Liver (tissue), 8 donors: ENCODE measurements at regions not wholly inside any gene's neighbourhood (a gene's known extent, or its start where the extent isn't known, plus 50 kb on each side); places are given as distances from the start of the nearest gene placed in this dataset.

ENCODE experiments used
- DNase-seq: peaks from one replicate; pipeline ENCODE4 v3.0.0-alpha.2; 2017; ENCODE audit warnings: low spot score
- H3K27ac ChIP-seq, 2 donors: one replicate each; pipeline ENCODE4 v1.7.0; 2013; ENCODE audit warnings: inconsistent platforms in 2 of 2, low read length in 2 of 2, control low read depth in 1 of 2, low read depth in 1 of 2, mild to moderate bottlenecking in 1 of 2
- H3K27me3 ChIP-seq, 4 donors: one replicate each; pipeline versions ENCODE4 v1.6.1 to v1.7.0; 2013; ENCODE audit warnings: low read length in 3 of 4, inconsistent platforms in 1 of 4, mild to moderate bottlenecking in 1 of 4, moderate library complexity in 1 of 4; ENCODE audit not compliant: control insufficient read depth in 4 of 4, insufficient read depth in 4 of 4
- H3K36me3 ChIP-seq, 4 donors: one replicate each; pipeline versions ENCODE4 v1.6.1 to v1.7.0; 2013; ENCODE audit warnings: low read length in 3 of 4, mild to moderate bottlenecking in 3 of 4, low read depth in 1 of 4, moderate library complexity in 1 of 4; ENCODE audit not compliant: control insufficient read depth in 4 of 4, insufficient read depth in 3 of 4
- H3K4me1 ChIP-seq, 4 donors: one replicate each; pipeline versions ENCODE4 v1.6.1 to v1.7.0; 2013; ENCODE audit warnings: low read length in 3 of 4, mild to moderate bottlenecking in 3 of 4, moderate library complexity in 1 of 4; ENCODE audit not compliant: control insufficient read depth in 4 of 4, insufficient read depth in 4 of 4
- H3K4me3 ChIP-seq, 3 donors: one replicate each; pipeline versions ENCODE4 v1.6.1 to v1.7.0; 2013; ENCODE audit warnings: low read length in 3 of 3, control low read depth in 1 of 3, low read depth in 1 of 3, mild to moderate bottlenecking in 1 of 3
- H3K9ac ChIP-seq, 2 donors: one replicate each; pipeline ENCODE4 v1.7.0; 2013; ENCODE audit warnings: low read length in 2 of 2, mild to moderate bottlenecking in 2 of 2, moderate library complexity in 2 of 2, control low read depth in 1 of 2, low read depth in 1 of 2
- H3K9me3 ChIP-seq, 4 donors: one replicate each; pipeline versions ENCODE4 v1.6.1 to v1.7.0; 2013; ENCODE audit warnings: low read length in 3 of 4; ENCODE audit not compliant: control insufficient read depth in 4 of 4
- ATF3 ChIP-seq: IDR thresholded peaks from 2 replicates; pipeline ENCODE4 v1.6.1; 2016; ENCODE audit warnings: antibody characterized with exemption
- CTCF ChIP-seq: fragments of 150-350 bp; IDR thresholded peaks from 2 replicates; pipeline ENCODE4 v1.5.1; 2017; ENCODE audit warnings: improper control_type of control experiment, low read depth, low read length; ENCODE audit not compliant: missing input control
- EGR1 ChIP-seq, 2 donors: IDR thresholded peaks; 2 replicates each; pipeline ENCODE4 v1.6.1; 2016 to 2018; ENCODE audit warnings: antibody characterized with exemption in 2 of 2, low read depth in 2 of 2
- FOXA1 ChIP-seq: IDR thresholded peaks from 2 replicates; pipeline ENCODE4 v1.6.1; 2016; ENCODE audit warnings: antibody characterized with exemption
- FOXA2 ChIP-seq: IDR thresholded peaks from 2 replicates; pipeline ENCODE4 v1.6.1; 2016; ENCODE audit warnings: antibody characterized with exemption
- GABPA ChIP-seq, 2 donors: IDR thresholded peaks in 1 of 2; conservative IDR thresholded peaks in 1 of 2; 2 replicates each; pipeline ENCODE4 v1.6.1; 2016; ENCODE audit warnings: antibody characterized with exemption in 2 of 2, mild to moderate bottlenecking in 1 of 2, moderate library complexity in 1 of 2
- HNF4A ChIP-seq, 2 donors: conservative IDR thresholded peaks; 2 replicates each; pipeline ENCODE4 v1.6.1; 2016; ENCODE audit warnings: antibody characterized with exemption in 2 of 2, mild to moderate bottlenecking in 2 of 2
- HNF4G ChIP-seq: IDR thresholded peaks from 2 replicates; pipeline ENCODE4 v1.6.1; 2016; ENCODE audit warnings: antibody characterized with exemption
- JUND ChIP-seq, 2 donors: IDR thresholded peaks; 2 replicates each; pipeline ENCODE4 v1.6.1; 2016; ENCODE audit warnings: antibody characterized with exemption in 2 of 2
- NR2F2 ChIP-seq: IDR thresholded peaks from 2 replicates; pipeline ENCODE4 v1.6.1; 2016; ENCODE audit warnings: antibody characterized with exemption
- RAD21 ChIP-seq, 2 donors: IDR thresholded peaks; 2 replicates each; pipeline ENCODE4 v1.6.1; 2016; ENCODE audit warnings: antibody characterized with exemption in 2 of 2, mild to moderate bottlenecking in 2 of 2
- REST ChIP-seq: IDR thresholded peaks from 2 replicates; pipeline ENCODE4 v1.6.1; 2016; ENCODE audit warnings: antibody characterized with exemption, mild to moderate bottlenecking
- RXRA ChIP-seq, 2 donors: IDR thresholded peaks; 2 replicates each; pipeline ENCODE4 v1.6.1; 2017 to 2018; ENCODE audit warnings: antibody characterized with exemption in 2 of 2, mild to moderate bottlenecking in 1 of 2
- SP1 ChIP-seq: IDR thresholded peaks from 2 replicates; pipeline ENCODE4 v1.6.1; 2018; ENCODE audit warnings: antibody characterized with exemption, mild to moderate bottlenecking
- TAF1 ChIP-seq: conservative IDR thresholded peaks from 2 replicates; pipeline ENCODE4 v1.6.1; 2016; ENCODE audit warnings: antibody characterized with exemption, mild to moderate bottlenecking
- ZBTB33 ChIP-seq: IDR thresholded peaks from 2 replicates; pipeline ENCODE4 v1.6.1; 2016; ENCODE audit warnings: antibody characterized with exemption
- WGBS: extraction: QIAGEN DNeasy Blood & Tissue Kit; methylation state at CpG from one replicate; pipeline ENCODE4 v1.1.7; 2013; 5-methylcytosine and 5-hydroxymethylcytosine counted together
- TF ChIP-seq, protein P1 (sequence below): IDR thresholded peaks from 2 replicates; pipeline ENCODE4 v1.6.1; 2016; ENCODE audit warnings: antibody characterized with exemption
- donor health status: healthy.
- donor health status: healthy.
- donor health status: healthy.
- donor health status: healthy.
- donor health status: healthy.

GRCh38 chr17:36818134-36818825 lies 119.0 kb upstream of the LHX1 start:
- Histone ChIP-seq H3K27me3 (peaks cover 0 to 5% (median 1%) of the 10 kb centered on the region in 4 donors), H3K36me3 (no peaks in the 10 kb centered on the region), H3K27ac (no peak overlapping the region), H3K4me3 (no peak overlapping the region), H3K9ac (no peak overlapping the region), H3K4me1 (no peaks in the 10 kb centered on the region), H3K9me3 (no peaks in the 10 kb centered on the region)
- DNase-seq = no peak
- 63% methylated on average over 9 of the region's 9 CpGs for WGBS
- TF ChIP-seq FOXA2 (no peak), GABPA (IDR thresholded peaks at IDR 0.05 in 1 of 2, conservative IDR thresholded peaks at IDR 0.05 in 1 of 2) (no peak), HNF4G (no peak), REST (no peak), NR2F2 (no peak), RXRA (IDR thresholded peaks at IDR 0.05) (no peak)
- TF ChIP-seq, protein P1, sequence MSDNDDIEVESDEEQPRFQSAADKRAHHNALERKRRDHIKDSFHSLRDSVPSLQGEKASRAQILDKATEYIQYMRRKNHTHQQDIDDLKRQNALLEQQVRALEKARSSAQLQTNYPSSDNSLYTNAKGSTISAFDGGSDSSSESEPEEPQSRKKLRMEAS = no peak

DNA sequence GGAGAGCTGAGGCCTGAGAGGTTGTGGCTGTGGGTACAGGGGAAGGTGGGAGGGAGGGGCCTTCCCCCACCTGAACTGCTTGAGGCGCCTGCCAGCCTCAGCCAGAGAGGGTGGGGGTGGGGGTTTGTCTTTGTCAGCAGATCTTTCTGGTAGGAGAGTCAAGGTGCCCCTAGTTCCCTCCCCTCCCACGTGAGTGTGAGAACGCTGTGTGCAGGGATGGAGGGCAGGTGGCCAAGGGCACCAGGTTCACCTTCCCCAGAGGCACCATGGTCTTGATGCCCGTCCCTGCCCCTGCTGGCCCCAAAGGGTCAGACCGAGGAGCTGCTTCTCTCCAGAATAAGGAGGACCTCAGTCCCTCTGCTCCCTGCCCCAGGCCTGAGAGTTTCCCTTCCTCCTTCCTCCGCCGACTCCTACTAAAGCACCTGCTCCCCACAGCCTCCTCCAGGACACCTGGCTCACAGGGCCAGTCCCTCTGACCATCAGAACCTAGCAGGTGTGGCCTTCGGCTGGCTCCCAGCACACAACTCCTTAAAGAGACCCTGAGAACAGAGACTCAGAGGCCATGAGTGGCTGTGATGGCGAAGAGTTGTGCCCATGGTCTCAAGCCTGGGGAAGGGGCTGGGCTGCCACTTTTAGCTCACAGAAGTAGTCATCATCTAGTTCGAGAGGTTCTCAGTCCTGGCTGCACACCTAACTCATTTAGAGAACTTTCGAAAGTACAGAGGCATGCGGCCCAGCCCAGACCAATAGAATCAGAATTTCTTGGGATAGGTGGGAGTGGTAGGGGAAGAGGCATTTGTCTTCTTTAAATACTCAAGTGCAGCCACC lies 113.2 kb upstream of the LHX1 start:
- no peak for TF ChIP-seq FOXA1
- TF ChIP-seq, protein P1 = no peak
- TF ChIP-seq HNF4A (conservative IDR thresholded peaks at IDR 0.05) = no peak
- no peak for TF ChIP-seq JUND (IDR thresholded peaks at IDR 0.05)
- no peak for TF ChIP-seq RXRA (IDR thresholded peaks at IDR 0.05)
- no peak for TF ChIP-seq TAF1
- no peak for TF ChIP-seq SP1
- no peak for TF ChIP-seq ZBTB33
- TF ChIP-seq GABPA (IDR thresholded peaks at IDR 0.05 in 1 of 2, conservative IDR thresholded peaks at IDR 0.05 in 1 of 2) = no peak
- TF ChIP-seq ATF3 = no peak
- no peak for TF ChIP-seq CTCF
- no peak for TF ChIP-seq EGR1 (IDR thresholded peaks at IDR 0.05; ENCODE audit: low read depth in 2 of 2)
- TF ChIP-seq REST = no peak
- no peak for TF ChIP-seq RAD21 (IDR thresholded peaks at IDR 0.05)
- no peaks in the 10 kb centered on the region for H3K4me1 ChIP-seq
- H3K9ac ChIP-seq = no peak overlapping the region
- H3K36me3 ChIP-seq = no peaks in the 10 kb centered on the region
- H3K27me3 ChIP-seq = peaks cover 0 to 7% (median 3%) of the 10 kb centered on the region in 4 donors
- no peak for DNase-seq
- no peak overlapping the region for H3K27ac ChIP-seq
- 80% methylated on average over 12 of the region's 12 CpGs for WGBS
- H3K9me3 ChIP-seq = no peaks in the 10 kb centered on the region
- no peak overlapping the region for H3K4me3 ChIP-seq
